ENCODE measurements at regions not wholly inside any gene's neighbourhood (a gene's known extent, or its start where the extent isn't known, plus 50 kb on each side); places are given as distances from the start of the nearest gene placed in this dataset.

GRCh38 chr3:141418751-141419150 is 50.4 kb downstream of the ZBTB38 start:
- no peak for DNase-seq

DNA sequence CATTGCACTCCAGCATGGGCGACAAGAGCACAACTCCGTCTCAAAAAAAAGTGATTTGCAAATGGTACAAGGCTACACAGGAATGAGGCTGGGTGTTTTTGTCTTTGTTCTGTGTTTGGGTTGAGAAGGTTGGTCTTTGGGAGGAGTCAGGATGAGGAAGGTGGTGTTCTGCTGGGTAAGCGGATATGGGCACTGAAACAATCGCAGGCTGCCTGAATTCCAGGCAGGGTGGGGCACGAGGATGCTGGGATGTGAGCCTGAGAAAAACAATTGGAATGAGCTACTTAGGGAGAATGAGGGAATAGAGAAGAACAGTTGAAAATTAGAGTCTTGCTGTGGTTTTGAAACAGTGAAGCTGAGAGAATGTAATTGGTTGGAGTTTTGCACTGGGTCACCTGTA is 51.6 kb downstream of the ZBTB38 start:
- no peak for DNase-seq

DNA sequence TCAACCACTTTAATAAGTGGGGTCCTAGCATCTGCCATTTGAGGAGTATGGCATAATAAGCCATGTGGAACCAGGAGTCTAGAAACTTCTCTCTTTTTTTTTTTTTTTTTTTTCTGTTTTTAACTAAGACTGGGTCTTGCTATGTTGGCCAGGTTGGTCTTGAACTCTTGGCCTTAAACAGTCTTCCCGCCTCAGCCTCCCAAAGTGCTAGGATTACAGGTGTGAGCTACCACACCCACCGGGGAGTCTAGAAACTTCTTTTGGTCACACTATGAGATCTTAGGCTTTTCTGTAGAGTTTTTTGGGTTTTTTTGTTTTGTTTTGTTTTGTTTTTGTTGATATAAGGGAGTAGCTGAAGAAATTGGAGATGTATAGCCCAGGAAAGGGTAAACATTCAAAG is 52.9 kb downstream of the ZBTB38 start:
- no peak for DNase-seq

DNA sequence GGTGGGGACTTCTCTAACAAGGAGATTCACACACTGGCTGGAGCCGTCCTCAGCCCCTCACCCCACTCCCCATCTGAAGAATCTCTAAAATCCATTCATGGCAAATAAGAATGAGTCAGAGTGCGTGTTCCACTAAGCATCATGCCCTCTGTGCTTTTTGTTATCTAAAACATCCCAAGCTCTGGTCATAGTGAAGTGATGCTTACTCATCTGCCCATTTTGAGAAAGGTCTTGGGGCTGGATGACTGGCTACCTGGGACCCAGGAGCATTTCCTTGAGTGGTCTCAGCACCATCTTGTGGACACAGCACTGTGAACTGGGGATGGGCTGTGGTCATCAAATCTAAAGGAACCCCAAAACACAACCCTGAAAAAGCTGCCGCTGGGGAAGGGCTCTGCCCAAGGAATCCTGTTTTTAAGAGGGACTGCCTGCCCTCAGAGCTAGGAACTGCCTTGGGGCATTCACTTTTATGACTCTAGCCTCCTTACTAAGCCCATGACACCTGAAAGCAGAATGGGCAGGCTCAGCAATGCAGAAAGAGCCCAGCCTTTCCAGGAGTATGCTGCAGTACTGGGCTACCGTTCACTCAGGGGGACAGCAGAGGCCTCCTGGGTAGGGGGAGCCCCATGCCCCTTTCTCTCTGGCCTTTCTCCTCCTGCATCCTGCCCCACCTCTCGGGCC is 53.5 kb downstream of the ZBTB38 start:
- DNase-seq: no peak

- DNase-seq: no peak
Measured at GRCh38 chr3:141422961-141423582, 54.8 kb downstream of the ZBTB38 start.

DNA sequence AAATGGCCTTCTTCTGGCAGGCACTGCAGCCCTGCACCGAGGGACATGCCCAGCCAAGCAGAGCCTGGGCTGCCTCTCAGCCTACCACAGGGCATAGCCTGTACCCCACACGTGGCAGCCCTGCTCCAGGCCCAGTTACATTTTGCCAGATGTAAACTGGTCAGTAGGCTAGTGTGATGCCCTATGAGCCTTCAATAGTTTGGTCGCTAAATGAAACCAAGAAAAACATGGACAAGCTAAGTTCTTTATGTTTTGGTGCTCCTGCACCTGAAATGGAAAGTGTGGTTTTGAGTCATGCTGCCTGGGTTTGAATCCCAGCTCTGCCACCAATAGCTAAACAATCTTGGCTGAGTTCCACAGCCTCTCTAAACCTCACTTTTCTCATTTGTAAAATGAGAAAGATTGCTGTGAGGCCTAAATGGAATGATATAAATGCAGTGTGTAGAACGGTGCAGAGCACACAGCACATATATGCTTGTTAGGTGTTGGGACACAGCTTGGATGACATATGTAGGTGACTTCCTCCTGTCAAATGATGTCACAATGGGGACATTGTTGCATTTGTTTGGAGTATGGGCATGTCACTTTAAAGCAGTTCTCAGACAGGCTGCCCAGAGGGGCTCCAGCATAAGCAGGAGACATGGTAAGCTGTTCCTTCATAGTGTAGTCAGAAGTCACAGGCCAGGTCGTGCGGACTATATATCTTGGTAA is 57.4 kb downstream of the ZBTB38 start:
- DNase-seq: no peak

- DNase-seq: peak; percentile 56 to 80 (median 67)
Measured at GRCh38 chr3:141426404-141427034, 58.2 kb downstream of the ZBTB38 start.

GRCh38 chr3:141427764-141428163 is 59.1 kb upstream of the RASA2 start:
- no peak for DNase-seq

DNA sequence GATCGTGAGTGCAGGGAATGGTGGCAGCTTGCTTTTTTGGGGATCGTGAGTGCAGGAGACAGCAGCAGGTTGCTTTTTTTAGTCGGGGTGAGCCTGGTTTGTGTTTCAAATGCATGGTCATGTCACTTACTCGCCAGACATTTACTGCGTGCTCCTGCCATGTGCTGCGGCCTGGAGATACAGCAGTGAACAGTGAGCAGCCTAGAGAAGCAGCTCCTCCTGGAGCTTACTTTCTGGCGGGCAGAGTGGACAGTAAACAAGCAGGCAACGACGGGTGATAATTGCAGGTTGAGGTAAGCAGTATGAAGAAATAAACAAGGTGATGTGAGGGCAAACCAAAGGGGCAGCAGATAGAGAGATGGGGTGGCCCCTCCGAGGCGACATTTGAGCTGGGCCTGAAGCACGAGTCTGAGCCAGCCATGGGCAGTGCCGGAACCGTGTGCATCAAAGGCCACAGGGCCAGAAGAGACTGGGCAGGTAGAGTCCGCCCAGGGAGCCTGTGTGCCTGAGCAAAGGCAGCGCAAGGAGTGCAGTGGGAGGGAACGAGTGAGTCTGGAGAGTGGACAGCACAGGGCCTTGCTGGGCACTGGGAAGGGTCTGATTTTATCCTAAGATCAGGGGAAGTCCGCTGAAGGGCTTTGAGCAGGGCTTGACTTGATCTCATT is 57.3 kb upstream of the RASA2 start:
- DNase-seq: no peak

DNA sequence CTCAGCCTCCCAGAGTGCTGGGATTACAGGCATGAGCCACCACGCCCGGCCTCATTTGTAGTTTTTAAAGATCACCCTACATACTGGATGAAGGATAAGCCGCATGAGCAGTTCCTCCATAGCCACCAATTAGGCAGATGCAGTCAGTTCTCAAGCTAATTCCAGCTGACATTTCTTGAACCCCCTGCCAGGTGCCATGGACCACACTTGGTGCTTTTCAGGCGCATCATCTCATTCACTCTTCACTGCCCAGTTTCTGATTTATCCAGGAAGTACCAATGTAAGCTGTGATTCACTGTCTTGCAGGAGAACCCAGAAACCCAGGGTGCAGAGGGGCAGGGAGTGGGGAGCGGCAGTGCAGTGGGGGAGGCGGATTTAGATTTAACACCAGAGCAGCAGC is 56.5 kb upstream of the RASA2 start:
- DNase-seq: no peak

DNA sequence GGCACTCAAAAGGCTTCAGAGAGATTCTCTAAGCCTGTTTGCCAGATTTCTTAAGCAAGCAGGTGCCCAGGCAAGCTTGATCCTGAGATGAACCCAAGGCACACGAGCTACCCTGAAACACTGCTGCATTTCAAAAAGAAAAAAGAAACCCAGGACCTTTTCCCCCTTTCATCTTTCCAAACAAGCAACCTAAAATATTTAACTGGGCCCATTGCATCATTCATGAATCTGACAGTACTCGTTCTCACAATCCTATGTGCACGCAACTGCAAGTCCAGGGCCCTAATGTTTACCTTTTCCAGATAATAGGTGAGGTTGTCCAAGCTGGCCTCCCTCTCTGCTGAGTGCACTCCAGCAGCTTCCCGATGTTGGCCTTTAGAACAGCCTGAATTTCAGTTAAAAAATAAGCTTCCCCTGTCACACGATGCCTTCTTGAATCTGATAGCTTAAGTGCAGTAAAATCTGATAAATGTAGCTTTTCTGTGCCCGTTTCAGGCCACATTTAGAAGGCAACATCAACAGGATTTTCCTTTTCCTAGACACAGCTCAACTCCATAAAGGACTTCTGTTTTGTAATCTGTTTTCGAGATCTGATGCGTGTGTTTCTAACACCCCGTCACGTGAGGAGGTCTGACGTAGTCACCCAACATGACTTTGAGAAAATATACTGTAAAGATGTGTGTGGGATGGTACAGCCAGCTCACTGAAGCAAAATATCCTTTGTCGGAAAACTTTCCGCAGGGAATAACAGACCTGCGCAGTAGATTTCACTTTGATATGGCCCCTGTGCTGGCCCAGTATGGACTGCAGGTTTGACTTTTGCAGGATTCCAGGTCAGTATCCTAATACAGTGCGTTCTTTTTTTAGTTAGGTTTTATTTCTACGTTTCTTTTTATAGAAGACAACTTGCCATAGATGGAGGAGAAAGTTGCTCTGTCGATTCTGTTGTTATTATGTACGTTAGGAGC is 55.1 kb upstream of the RASA2 start:
- DNase-seq: no peak

DNA sequence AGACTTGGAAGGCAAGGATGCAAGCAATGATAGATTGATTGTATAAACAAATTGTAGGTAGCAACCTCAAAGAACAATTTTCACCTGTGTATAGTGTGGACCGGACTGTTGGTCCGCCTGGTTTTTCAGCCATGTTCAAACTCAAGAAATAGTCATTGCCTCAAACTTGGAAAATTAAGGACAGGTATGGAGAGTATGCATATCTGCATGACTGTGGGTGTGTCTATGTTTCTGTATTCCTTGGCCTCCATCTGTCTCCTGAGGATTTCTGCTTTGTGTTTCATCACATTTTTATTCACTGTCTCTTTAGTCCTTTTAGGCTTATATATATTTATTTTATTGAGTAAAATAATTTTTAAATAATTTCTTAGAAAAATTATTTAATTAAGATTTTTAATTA is 53.9 kb upstream of the RASA2 start:
- no peak for DNase-seq

GRCh38 chr3:141434255-141434654 is 52.6 kb upstream of the RASA2 start:
- DNase-seq: no peak

DNA sequence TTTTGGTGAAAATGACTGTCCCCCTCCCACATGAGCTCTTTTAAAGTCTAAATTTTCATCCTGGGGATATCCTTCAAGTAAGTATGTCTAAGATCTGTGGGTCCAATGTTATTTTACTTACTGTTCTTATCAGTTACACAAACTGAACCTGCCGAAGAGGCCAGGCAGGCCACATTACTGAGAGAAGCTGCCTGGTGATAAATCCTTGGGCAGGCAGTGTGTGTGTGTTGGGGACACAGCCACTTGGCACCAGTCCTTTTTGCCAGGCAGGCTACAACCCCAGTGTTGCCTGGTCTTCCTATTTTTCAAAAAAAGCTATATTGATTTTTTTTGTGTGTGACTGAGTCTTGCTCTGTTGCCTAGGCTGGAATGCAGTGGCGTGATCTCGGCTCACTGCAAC is 50.6 kb upstream of the RASA2 start:
- no peak for DNase-seq

Data from suppressor macrophage treated with lipopolysaccharide for 1 hour (primary cell).